Astrocyte (in vitro differentiated cells and primary cell): ENCODE measurements at regions not wholly inside any gene's neighbourhood (a gene's known extent, or its start where the extent isn't known, plus 50 kb on each side); places are given as distances from the start of the nearest gene placed in this dataset.

Experiments used
- DNase-seq: peaks from one replicate; pipeline ENCODE4 v3.0.0-alpha.2; 2010; ENCODE audit warnings: low read depth
- FAIRE-seq: peaks from 2 replicates; lab custom pipeline; 2011; peaks lifted over from hg19 to GRCh38; lab: Jason Lieb, UNC
- H2AFZ ChIP-seq: 2 replicates; pipeline ENCODE4 v1.6.0; 2012; ENCODE audit warnings: low read depth, low read length, inconsistent platforms
- H3K27ac ChIP-seq: 2 replicates; pipeline ENCODE4 v1.5.1; 2011; ENCODE audit warnings: low read depth, low read length, inconsistent platforms
- H3K27me3 ChIP-seq: 2 replicates; pipeline ENCODE4 v1.6.0; 2011; ENCODE audit warnings: low read length, inconsistent platforms; ENCODE audit not compliant: insufficient read depth
- H3K36me3 ChIP-seq: 2 replicates; pipeline ENCODE4 v1.5.1; 2011; ENCODE audit warnings: low read length, inconsistent platforms; ENCODE audit not compliant: insufficient read depth
- H3K4me1 ChIP-seq: 2 replicates; pipeline ENCODE4 v1.5.1; 2011; ENCODE audit warnings: low read length, inconsistent platforms; ENCODE audit not compliant: insufficient read depth
- H3K4me2 ChIP-seq: 2 replicates; pipeline ENCODE4 v1.6.0; 2012; ENCODE audit warnings: low read length, inconsistent platforms
- H3K4me3 ChIP-seq: 2 replicates; pipeline ENCODE4 v1.5.1; 2011; ENCODE audit warnings: low read depth, mild to moderate bottlenecking, low read length, inconsistent platforms; ENCODE audit not compliant: insufficient read depth
- H3K79me2 ChIP-seq: 2 replicates; pipeline ENCODE4 v1.6.0; 2012; ENCODE audit warnings: mild to moderate bottlenecking, low read length, inconsistent platforms; ENCODE audit not compliant: insufficient read depth
- H3K9ac ChIP-seq: 2 replicates; pipeline ENCODE4 v1.6.0; 2012; ENCODE audit warnings: mild to moderate bottlenecking, low read length, inconsistent platforms
- H3K9me3 ChIP-seq: 2 replicates; pipeline ENCODE4 v1.5.1; 2012; ENCODE audit warnings: low read depth, mild to moderate bottlenecking, low read length, inconsistent platforms; ENCODE audit not compliant: insufficient read depth
- H4K20me1 ChIP-seq: 2 replicates; pipeline ENCODE4 v1.6.0; 2012; ENCODE audit warnings: low read length, inconsistent platforms; ENCODE audit not compliant: insufficient read depth
- H3K27ac Mint-ChIP-seq: one replicate; pipeline ENCODE4 v1.8.0; 2021; ENCODE audit warnings: mild to moderate bottlenecking, mixed read lengths; ENCODE audit not compliant: unreplicated experiment
- H3K27me3 Mint-ChIP-seq: one replicate; pipeline ENCODE4 v1.8.0; 2021; ENCODE audit warnings: low read depth, mixed read lengths; ENCODE audit not compliant: unreplicated experiment
- H3K36me3 Mint-ChIP-seq: one replicate; pipeline ENCODE4 v1.8.0; 2021; ENCODE audit warnings: low read depth, mixed read lengths; ENCODE audit not compliant: unreplicated experiment
- H3K4me1 Mint-ChIP-seq: one replicate; pipeline ENCODE4 v1.8.0; 2021; ENCODE audit warnings: low read depth, mixed read lengths; ENCODE audit not compliant: unreplicated experiment
- H3K4me3 Mint-ChIP-seq: one replicate; pipeline ENCODE4 v1.8.0; 2021; ENCODE audit warnings: mild to moderate bottlenecking, moderate library complexity, mixed read lengths; ENCODE audit not compliant: unreplicated experiment
- H3K9me3 Mint-ChIP-seq: one replicate; pipeline ENCODE4 v1.8.0; 2021; ENCODE audit warnings: mild to moderate bottlenecking, mixed read lengths; ENCODE audit not compliant: unreplicated experiment
- EZH2 ChIP-seq: IDR thresholded peaks from 2 replicates; pipeline ENCODE4 v1.6.1; 2012; ENCODE audit warnings: mild to moderate bottlenecking, low read length, inconsistent platforms; ENCODE audit not compliant: insufficient read depth
- TF ChIP-seq, protein P1 (sequence below): IDR thresholded peaks from 2 replicates; pipeline ENCODE4 v1.5.1; 2011; ENCODE audit warnings: low read depth, mild to moderate bottlenecking, inconsistent platforms, low read length, moderate library complexity; ENCODE audit not compliant: insufficient read depth

DNA sequence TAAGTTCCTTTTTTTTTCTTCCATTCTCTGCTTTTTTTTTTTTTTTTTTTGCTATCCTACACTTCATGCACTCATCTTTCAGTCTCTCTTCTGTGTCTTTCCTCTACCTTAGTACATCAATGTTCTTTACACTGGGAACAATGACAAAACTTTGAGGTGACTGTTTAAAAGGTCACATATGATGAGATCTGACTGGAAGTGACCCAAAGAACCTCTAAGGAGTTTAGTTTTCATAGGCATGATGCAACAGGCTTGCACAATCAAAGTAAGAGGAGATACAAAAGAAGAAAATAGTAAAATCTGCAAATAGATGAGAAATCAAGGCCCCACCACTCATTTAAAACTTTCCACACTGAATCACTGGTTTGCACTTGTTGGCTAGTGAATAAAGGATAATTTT lies 840.8 kb downstream of the TBC1D32 start:
- H3K9ac ChIP-seq, result no peak overlapping the region

DNA sequence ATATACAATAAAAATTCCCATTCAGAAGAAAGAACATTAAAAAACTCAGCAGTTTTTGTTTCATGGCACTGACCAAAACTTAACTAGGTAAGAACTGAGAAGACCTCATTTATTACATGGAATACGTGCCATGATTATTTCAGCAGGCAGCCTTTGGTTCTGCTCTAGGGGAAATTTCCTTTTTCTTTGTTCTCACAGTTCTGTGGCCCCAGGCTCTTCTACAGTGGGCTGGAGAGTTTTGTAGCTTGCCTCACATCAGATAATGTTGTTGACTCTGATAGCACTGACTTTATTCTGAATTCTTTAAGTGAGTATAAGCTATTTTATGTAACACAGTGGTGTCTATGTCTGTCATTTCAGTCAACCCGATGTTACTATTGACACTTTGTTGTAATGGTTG lies 844.3 kb downstream of the TBC1D32 start:
- Histone ChIP-seq H3K9me3 (no peaks in the 10 kb centered on the region), H3K27ac (no peak overlapping the region), H3K4me1 (no peaks in the 10 kb centered on the region), H2AFZ (no peak overlapping the region), H3K36me3 (no peaks in the 10 kb centered on the region), H3K9ac (no peak overlapping the region), H4K20me1 (no peaks in the 10 kb centered on the region), H3K27me3 (no peaks in the 10 kb centered on the region), H3K4me2 (no peak overlapping the region), H3K4me3 (no peak overlapping the region), H3K79me2 (no peaks in the 10 kb centered on the region)
- no peaks in the 10 kb centered on the region for H3K27me3 Mint-ChIP-seq
- no peaks in the 10 kb centered on the region for H3K4me1 Mint-ChIP-seq
- H3K36me3 Mint-ChIP-seq, result no peaks in the 10 kb centered on the region
- FAIRE-seq (no peak), DNase-seq (no peak)
- TF ChIP-seq, protein P1, sequence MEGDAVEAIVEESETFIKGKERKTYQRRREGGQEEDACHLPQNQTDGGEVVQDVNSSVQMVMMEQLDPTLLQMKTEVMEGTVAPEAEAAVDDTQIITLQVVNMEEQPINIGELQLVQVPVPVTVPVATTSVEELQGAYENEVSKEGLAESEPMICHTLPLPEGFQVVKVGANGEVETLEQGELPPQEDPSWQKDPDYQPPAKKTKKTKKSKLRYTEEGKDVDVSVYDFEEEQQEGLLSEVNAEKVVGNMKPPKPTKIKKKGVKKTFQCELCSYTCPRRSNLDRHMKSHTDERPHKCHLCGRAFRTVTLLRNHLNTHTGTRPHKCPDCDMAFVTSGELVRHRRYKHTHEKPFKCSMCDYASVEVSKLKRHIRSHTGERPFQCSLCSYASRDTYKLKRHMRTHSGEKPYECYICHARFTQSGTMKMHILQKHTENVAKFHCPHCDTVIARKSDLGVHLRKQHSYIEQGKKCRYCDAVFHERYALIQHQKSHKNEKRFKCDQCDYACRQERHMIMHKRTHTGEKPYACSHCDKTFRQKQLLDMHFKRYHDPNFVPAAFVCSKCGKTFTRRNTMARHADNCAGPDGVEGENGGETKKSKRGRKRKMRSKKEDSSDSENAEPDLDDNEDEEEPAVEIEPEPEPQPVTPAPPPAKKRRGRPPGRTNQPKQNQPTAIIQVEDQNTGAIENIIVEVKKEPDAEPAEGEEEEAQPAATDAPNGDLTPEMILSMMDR, result no peak
- TF ChIP-seq EZH2, result no peak
- no peak overlapping the region for H3K4me3 Mint-ChIP-seq
- H3K9me3 Mint-ChIP-seq, result no peaks in the 10 kb centered on the region
- H3K27ac Mint-ChIP-seq, result no peak overlapping the region

More for the DNA sequence above, 840.8 kb downstream of the TBC1D32 start:
- Mint-ChIP-seq H3K4me1 (no peaks in the 10 kb centered on the region), H3K36me3 (no peaks in the 10 kb centered on the region), H3K27ac (no peak overlapping the region), H3K9me3 (no peaks in the 10 kb centered on the region), H3K4me3 (no peak overlapping the region), H3K27me3 (no peaks in the 10 kb centered on the region)
- no peak overlapping the region for H3K27ac ChIP-seq
- H3K4me1 ChIP-seq, result no peaks in the 10 kb centered on the region
- TF ChIP-seq, protein P1, result no peak
- no peak for TF ChIP-seq EZH2
- no peaks in the 10 kb centered on the region for H3K9me3 ChIP-seq
- H4K20me1 ChIP-seq, result no peaks in the 10 kb centered on the region
- DNase-seq (no peak), FAIRE-seq (no peak)
- no peaks in the 10 kb centered on the region for H3K27me3 ChIP-seq
- H3K36me3 ChIP-seq, result no peaks in the 10 kb centered on the region
- no peak overlapping the region for H2AFZ ChIP-seq
- H3K4me3 ChIP-seq, result no peak overlapping the region
- H3K79me2 ChIP-seq, result no peaks in the 10 kb centered on the region
- H3K4me2 ChIP-seq, result no peak overlapping the region

DNA sequence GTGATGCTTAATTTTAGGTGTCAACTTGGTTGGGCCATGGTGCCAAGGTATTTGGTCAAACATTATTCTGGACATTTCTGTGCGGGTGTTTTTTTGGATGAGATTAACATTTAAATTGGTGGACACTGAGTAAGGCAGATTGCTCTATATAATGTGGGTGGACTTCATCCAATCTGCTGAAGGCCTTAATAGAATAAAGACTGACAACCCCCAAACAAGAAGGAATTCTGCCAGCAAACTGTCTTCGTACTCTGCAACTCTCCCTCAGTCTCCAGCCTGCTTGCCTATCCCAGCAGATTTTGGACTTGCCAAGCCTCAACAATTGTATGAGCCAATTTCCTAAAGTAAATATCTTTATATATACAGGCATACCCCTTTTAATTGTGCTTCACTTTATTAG lies 850.1 kb downstream of the TBC1D32 start:
- no peak for FAIRE-seq
- Histone ChIP-seq H3K4me3 (no peak overlapping the region), H3K79me2 (no peaks in the 10 kb centered on the region), H3K27me3 (no peaks in the 10 kb centered on the region), H3K36me3 (no peaks in the 10 kb centered on the region), H3K4me1 (no peaks in the 10 kb centered on the region), H2AFZ (no peak overlapping the region), H3K27ac (no peak overlapping the region), H4K20me1 (no peaks in the 10 kb centered on the region), H3K9ac (no peak overlapping the region), H3K4me2 (no peak overlapping the region), H3K9me3 (peaks cover 3% of the 10 kb centered on the region)
- Mint-ChIP-seq H3K27me3 (no peaks in the 10 kb centered on the region), H3K27ac (no peak overlapping the region), H3K36me3 (no peaks in the 10 kb centered on the region), H3K4me3 (no peak overlapping the region), H3K9me3 (peaks cover 2% of the 10 kb centered on the region), H3K4me1 (peaks cover 5% of the 10 kb centered on the region)
- TF ChIP-seq, protein P1, result no peak
- no peak for TF ChIP-seq EZH2
- no peak for DNase-seq
